Naive thymus-derived CD4-positive, alpha-beta T cell (primary cell): ENCODE measurements at regions not wholly inside any gene's neighbourhood (a gene's known extent, or its start where the extent isn't known, plus 50 kb on each side); places are given as distances from the start of the nearest gene placed in this dataset.

Source experiments
- ATAC-seq: fragments of 150-1000 bp; cut with Tn5 transposase; 2 replicates; pipeline ENCODE4 v1.10.0; 2021; ENCODE audit warnings: mild to moderate bottlenecking, moderate library complexity
- CTCF ChIA-PET: fragments of 350-600 bp; sonication (Branson Sonifier 250); formaldehyde crosslinking; loops from one replicate; lab custom pipeline; 2021; ENCODE audit warnings: antibody characterized with exemption; lab: Charles Lee
- POLR2A ChIA-PET: fragments of 350-600 bp; sonication (Branson Sonifier 250); formaldehyde crosslinking; loops from one replicate; lab custom pipeline; 2021; ENCODE audit warnings: antibody characterized with exemption, inconsistent platforms; lab: Charles Lee
- DNase-seq, 9 donors: peaks; one replicate each; pipeline versions ENCODE4 v3.0.0 to v3.0.0-alpha.2; 2020 to 2022; ENCODE audit warnings: mixed read lengths in 1 of 9
- H3K27ac ChIP-seq: one replicate; pipeline ENCODE4 v1.7.0; 2013; ENCODE audit warnings: mild to moderate bottlenecking, low read depth, low read length, moderate library complexity
- H3K27me3 ChIP-seq, 2 donors: one replicate each; pipeline ENCODE4 v1.7.0; 2013; ENCODE audit warnings: low read length in 2 of 2, mild to moderate bottlenecking in 2 of 2, moderate library complexity in 2 of 2; ENCODE audit not compliant: control insufficient read depth in 2 of 2, insufficient read depth in 2 of 2
- H3K36me3 ChIP-seq, 3 experiments: 1 replicate in 2 of 3; 2 replicates in 1 of 3; pipeline ENCODE4 v1.7.0; 2013; ENCODE audit warnings: low read length in 3 of 3, mild to moderate bottlenecking in 3 of 3, moderate library complexity in 1 of 3; ENCODE audit not compliant: insufficient read depth in 3 of 3, control insufficient read depth in 2 of 3
- H3K4me1 ChIP-seq, 2 donors: one replicate each; pipeline ENCODE4 v1.7.0; 2013; ENCODE audit warnings: low read length in 2 of 2, mild to moderate bottlenecking in 2 of 2, moderate library complexity in 1 of 2; ENCODE audit not compliant: control insufficient read depth in 2 of 2, insufficient read depth in 2 of 2
- H3K4me3 ChIP-seq: 2 replicates; pipeline ENCODE4 v1.7.0; 2013; ENCODE audit warnings: mild to moderate bottlenecking, low read length
- H3K9me3 ChIP-seq, 3 experiments: 1 replicate in 2 of 3; 2 replicates in 1 of 3; pipeline ENCODE4 v1.7.0; 2013; ENCODE audit warnings: low read length in 3 of 3; ENCODE audit not compliant: control insufficient read depth in 2 of 3
- H3K27ac Mint-ChIP-seq, 9 donors: one replicate each; pipeline ENCODE4 v1.8.0; 2020 to 2022; ENCODE audit warnings: mixed read lengths in 9 of 9, mild to moderate bottlenecking in 8 of 9, moderate library complexity in 5 of 9, inconsistent platforms in 2 of 9
- H3K27me3 Mint-ChIP-seq, 5 donors: one replicate each; pipeline ENCODE4 v1.8.0; 2021 to 2022; ENCODE audit warnings: mixed read lengths in 5 of 5, mild to moderate bottlenecking in 1 of 5
- H3K36me3 Mint-ChIP-seq, 5 donors: one replicate each; pipeline ENCODE4 v1.8.0; 2020 to 2022; ENCODE audit warnings: mixed read lengths in 5 of 5, mild to moderate bottlenecking in 3 of 5, inconsistent platforms in 1 of 5
- H3K4me1 Mint-ChIP-seq, 7 donors: one replicate each; pipeline ENCODE4 v1.8.0; 2020 to 2022; ENCODE audit warnings: mixed read lengths in 7 of 7, mild to moderate bottlenecking in 3 of 7, inconsistent platforms in 1 of 7
- H3K4me3 Mint-ChIP-seq, 10 donors: one replicate each; pipeline ENCODE4 v1.8.0; 2020 to 2022; ENCODE audit warnings: mild to moderate bottlenecking in 10 of 10, mixed read lengths in 10 of 10, moderate library complexity in 6 of 10, inconsistent platforms in 2 of 10
- H3K9me3 Mint-ChIP-seq, 11 donors: one replicate each; pipeline ENCODE4 v1.8.0; 2020 to 2022; ENCODE audit warnings: mixed read lengths in 11 of 11, mild to moderate bottlenecking in 4 of 11, inconsistent platforms in 1 of 11, moderate library complexity in 1 of 11
- intact Hi-C, 2 donors: fragments of 100-400 bp; cut with micrococcal nuclease; formaldehyde crosslinking; loops; one replicate each; pipeline ENCODE4 v1.15.1; 2023

DNA sequence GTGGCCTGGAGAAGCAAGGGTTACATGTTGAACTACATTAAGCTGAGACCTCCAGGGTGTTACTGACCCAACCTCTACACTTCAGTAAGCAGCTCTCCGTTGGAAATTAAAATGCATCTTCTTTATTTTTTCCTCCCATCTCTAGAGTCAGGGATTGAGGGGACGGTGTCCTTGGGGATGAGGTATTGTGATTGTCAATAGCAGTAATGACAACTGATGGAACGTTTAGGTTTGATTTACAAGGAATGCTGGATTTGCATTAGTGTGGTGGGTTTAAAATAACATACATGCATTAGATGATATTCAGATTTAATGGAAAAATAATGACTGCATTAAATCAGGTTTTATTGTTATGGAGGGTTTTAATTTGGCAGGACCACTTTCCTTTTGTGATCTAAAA, 82.9 kb upstream of the NTRK2 start:
- Histone ChIP-seq H3K27ac (no peak overlapping the region), H3K4me1 (no peaks in the 10 kb centered on the region), H3K36me3 (no peaks in the 10 kb centered on the region), H3K27me3 (no peaks in the 10 kb centered on the region), H3K9me3 (no peaks in the 10 kb centered on the region), H3K4me3 (no peak overlapping the region)
- no peaks in the 10 kb centered on the region for H3K36me3 Mint-ChIP-seq
- no peak for DNase-seq
- CTCF ChIA-PET, result no interaction called here
- intact Hi-C loops, result no loop called here
- H3K4me1 Mint-ChIP-seq, result peaks cover 0 to 2% (median 0%) of the 10 kb centered on the region in 7 donors
- ATAC-seq, result no peak
- POLR2A ChIA-PET, result no interaction called here
- H3K9me3 Mint-ChIP-seq, result peaks cover 0 to 8% (median 0%) of the 10 kb centered on the region in 11 donors
- H3K27ac Mint-ChIP-seq, result no peak overlapping the region
- H3K27me3 Mint-ChIP-seq, result peaks cover 0 to 17% (median 5%) of the 10 kb centered on the region in 5 donors
- no peak overlapping the region for H3K4me3 Mint-ChIP-seq

DNA sequence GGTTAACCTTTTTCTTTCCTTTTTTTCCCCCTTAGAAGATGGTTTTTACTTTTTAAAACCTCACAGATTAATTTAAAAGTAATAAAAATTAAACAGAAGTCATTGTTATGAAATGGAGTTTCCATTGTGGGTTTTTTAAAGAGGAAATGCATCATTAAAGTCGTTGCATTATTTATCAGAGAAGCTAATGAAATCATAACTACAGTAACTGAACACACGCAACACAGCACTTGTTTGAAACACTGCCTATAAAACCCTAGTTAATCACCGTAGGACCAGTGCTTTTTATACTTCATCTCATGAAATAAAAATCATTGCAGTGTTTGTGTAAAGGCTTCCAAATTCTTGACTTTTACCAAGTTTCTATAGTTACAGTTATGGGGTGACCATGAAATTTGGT, 82.4 kb upstream of the NTRK2 start:
- Histone ChIP-seq H3K4me1 (no peaks in the 10 kb centered on the region), H3K27me3 (no peaks in the 10 kb centered on the region), H3K27ac (no peak overlapping the region), H3K4me3 (no peak overlapping the region), H3K36me3 (no peaks in the 10 kb centered on the region), H3K9me3 (no peaks in the 10 kb centered on the region)
- Mint-ChIP-seq H3K4me3 (no peak overlapping the region), H3K27me3 (peaks cover 0 to 17% (median 5%) of the 10 kb centered on the region in 5 donors), H3K36me3 (no peaks in the 10 kb centered on the region), H3K4me1 (peaks cover 0 to 2% (median 0%) of the 10 kb centered on the region in 7 donors), H3K27ac (no peak overlapping the region), H3K9me3 (peaks cover 0 to 8% (median 0%) of the 10 kb centered on the region in 11 donors)
- DNase-seq, result no peak
- ChIA-PET POLR2A (no interaction called here), CTCF (no interaction called here)
- ATAC-seq, result no peak
- intact Hi-C loops, result no loop called here

DNA sequence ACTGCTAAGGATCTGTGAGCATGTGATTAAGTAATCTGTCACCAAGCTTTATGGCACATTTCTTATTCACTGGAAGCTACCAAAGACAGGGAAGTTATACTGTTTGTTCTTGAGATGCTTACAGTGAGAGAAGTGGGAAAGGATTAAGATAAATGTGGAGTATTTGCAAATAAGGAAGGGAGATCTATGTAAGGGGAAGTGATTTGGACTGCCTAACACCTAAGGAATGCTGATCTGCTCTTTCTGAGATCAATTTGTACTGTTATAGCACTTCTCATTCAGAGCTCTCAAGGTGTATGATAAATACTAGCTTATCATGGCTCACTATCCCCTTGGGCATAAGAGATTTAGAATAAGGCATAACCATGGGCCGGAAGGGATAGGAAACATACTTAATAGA, 80.0 kb upstream of the NTRK2 start:
- Mint-ChIP-seq H3K4me1 (no peaks in the 10 kb centered on the region), H3K4me3 (no peak overlapping the region), H3K27me3 (peaks cover 0 to 17% (median 5%) of the 10 kb centered on the region in 5 donors), H3K27ac (no peak overlapping the region), H3K9me3 (peaks cover 0 to 7% (median 1%) of the 10 kb centered on the region in 11 donors), H3K36me3 (no peaks in the 10 kb centered on the region)
- DNase-seq (no peak), ATAC-seq (no peak)
- H3K9me3 ChIP-seq, result no peaks in the 10 kb centered on the region
- no peak overlapping the region for H3K27ac ChIP-seq
- H3K4me3 ChIP-seq, result no peak overlapping the region
- H3K36me3 ChIP-seq, result no peaks in the 10 kb centered on the region
- CTCF ChIA-PET, result no interaction called here
- POLR2A ChIA-PET, result no interaction called here
- H3K4me1 ChIP-seq, result no peaks in the 10 kb centered on the region
- intact Hi-C loops, result no loop called here
- H3K27me3 ChIP-seq, result no peaks in the 10 kb centered on the region

DNA sequence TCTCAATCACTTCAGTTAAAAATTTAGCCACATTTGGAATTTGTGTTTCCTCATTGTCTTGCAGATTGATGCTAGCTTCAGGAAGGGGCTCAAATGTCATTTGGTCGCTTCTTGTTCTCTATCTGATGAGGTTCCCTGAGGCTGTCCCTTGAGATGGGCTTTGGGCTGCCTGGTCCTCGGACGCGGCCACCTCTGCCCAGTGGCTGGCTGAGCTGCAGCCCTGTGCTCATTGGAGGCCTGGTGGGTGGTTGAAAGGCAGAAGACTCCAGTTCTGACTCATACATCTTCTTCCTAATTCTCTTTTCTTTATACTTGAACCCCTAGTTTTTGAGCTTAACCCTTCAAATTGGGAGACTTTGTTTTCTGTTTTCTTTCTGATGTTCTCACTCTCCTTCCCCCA, 78.8 kb upstream of the NTRK2 start:
- Histone ChIP-seq H3K4me3 (no peak overlapping the region), H3K27ac (no peak overlapping the region), H3K27me3 (no peaks in the 10 kb centered on the region), H3K9me3 (no peaks in the 10 kb centered on the region), H3K36me3 (no peaks in the 10 kb centered on the region), H3K4me1 (no peaks in the 10 kb centered on the region)
- Mint-ChIP-seq H3K4me3 (no peak overlapping the region), H3K36me3 (no peaks in the 10 kb centered on the region), H3K4me1 (no peaks in the 10 kb centered on the region), H3K27ac (no peak overlapping the region), H3K9me3 (peaks cover 0 to 8% (median 1%) of the 10 kb centered on the region in 11 donors), H3K27me3 (peaks cover 0 to 13% (median 5%) of the 10 kb centered on the region in 5 donors)
- CTCF ChIA-PET, result no interaction called here
- ATAC-seq, result no peak
- DNase-seq, result no peak
- intact Hi-C loops, result no loop called here
- POLR2A ChIA-PET, result no interaction called here

DNA sequence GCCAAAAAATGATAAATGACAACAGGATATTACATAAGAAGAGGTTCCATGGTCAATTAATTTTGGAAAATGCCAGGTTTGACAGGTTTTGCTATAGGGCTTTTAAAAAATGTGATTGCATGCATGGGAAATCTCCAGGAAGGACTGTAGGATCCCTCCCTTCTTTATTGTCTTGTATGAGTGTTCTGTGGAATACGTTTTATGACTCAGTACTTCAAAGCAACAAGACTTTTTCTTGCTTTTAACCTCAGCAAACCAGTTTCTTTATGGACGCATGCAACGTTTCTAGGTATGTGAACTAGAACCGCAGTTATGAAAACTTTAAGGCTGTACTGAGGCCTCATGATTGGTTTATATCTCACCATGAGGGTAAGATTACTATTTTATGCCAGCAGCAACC, 76.6 kb upstream of the NTRK2 start:
- Mint-ChIP-seq H3K36me3 (no peaks in the 10 kb centered on the region), H3K4me1 (peaks cover 0 to 8% (median 0%) of the 10 kb centered on the region in 7 donors), H3K27me3 (peaks cover 0 to 10% (median 5%) of the 10 kb centered on the region in 5 donors), H3K4me3 (no peak overlapping the region), H3K27ac (no peak overlapping the region), H3K9me3 (peaks cover 0 to 12% (median 4%) of the 10 kb centered on the region in 11 donors)
- DNase-seq (no peak), ATAC-seq (no peak)
- Histone ChIP-seq H3K27me3 (no peaks in the 10 kb centered on the region), H3K9me3 (no peaks in the 10 kb centered on the region), H3K36me3 (no peaks in the 10 kb centered on the region), H3K4me3 (no peak overlapping the region), H3K4me1 (no peaks in the 10 kb centered on the region), H3K27ac (no peak overlapping the region)
- ChIA-PET POLR2A (no interaction called here), CTCF (no interaction called here)
- intact Hi-C loops, result no loop called here

DNA sequence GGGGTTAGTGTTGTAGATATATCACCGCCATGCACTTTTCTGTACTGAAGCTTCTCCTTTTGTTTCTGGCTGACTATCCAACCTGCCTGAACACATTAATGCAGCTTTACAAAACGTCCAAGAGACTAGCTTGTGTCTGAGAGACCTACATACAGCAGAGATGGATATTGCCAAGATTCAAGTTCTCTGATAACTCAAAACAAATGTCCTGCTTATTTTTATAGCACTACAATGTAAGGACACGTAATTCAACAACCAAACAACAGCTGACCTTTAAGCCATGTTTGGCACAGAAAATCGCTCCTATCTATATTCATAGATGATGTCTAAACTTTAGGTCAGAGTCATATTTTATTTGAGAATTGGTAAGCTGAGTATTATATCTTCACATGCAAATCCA, 76.2 kb upstream of the NTRK2 start:
- Histone ChIP-seq H3K9me3 (no peaks in the 10 kb centered on the region), H3K27me3 (no peaks in the 10 kb centered on the region), H3K36me3 (no peaks in the 10 kb centered on the region), H3K4me3 (no peak overlapping the region), H3K4me1 (no peaks in the 10 kb centered on the region), H3K27ac (no peak overlapping the region)
- H3K9me3 Mint-ChIP-seq, result peaks cover 0 to 13% (median 4%) of the 10 kb centered on the region in 11 donors
- intact Hi-C loops, result no loop called here
- ChIA-PET CTCF (no interaction called here), POLR2A (no interaction called here)
- H3K27me3 Mint-ChIP-seq, result peaks cover 0 to 10% (median 5%) of the 10 kb centered on the region in 5 donors
- no peak overlapping the region for H3K27ac Mint-ChIP-seq
- H3K36me3 Mint-ChIP-seq, result no peaks in the 10 kb centered on the region
- peaks cover 0 to 8% (median 0%) of the 10 kb centered on the region in 7 donors for H3K4me1 Mint-ChIP-seq
- no peak for ATAC-seq
- DNase-seq, result no peak
- no peak overlapping the region for H3K4me3 Mint-ChIP-seq

DNA sequence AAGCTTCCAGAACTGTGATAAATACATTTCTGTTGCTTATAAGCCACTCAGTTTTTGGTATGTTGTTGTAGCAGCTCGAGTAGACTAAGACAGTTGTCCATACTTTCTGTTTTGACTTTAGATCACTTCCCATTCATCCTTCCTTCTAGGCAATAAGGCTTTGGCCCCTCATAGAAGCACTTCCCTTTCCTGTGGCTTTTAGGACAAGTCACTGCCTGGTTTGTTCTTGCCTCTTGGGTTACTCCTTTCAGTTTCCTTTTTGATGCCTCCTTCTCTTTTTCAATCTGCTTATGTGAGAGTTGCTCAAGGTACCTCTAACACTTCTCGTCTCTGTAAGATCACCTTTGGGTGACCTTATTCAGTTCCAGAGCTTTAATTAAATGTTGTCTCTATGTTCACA, 72.4 kb upstream of the NTRK2 start:
- no peaks in the 10 kb centered on the region for H3K27me3 ChIP-seq
- no peak overlapping the region for H3K27ac ChIP-seq
- peaks cover 0 to 8% (median 0%) of the 10 kb centered on the region in 7 donors for H3K4me1 Mint-ChIP-seq
- no peaks in the 10 kb centered on the region for H3K36me3 Mint-ChIP-seq
- peaks cover 0 to 5% (median 0%) of the 10 kb centered on the region in 5 donors for H3K27me3 Mint-ChIP-seq
- no peaks in the 10 kb centered on the region for H3K4me1 ChIP-seq
- H3K9me3 Mint-ChIP-seq, result peaks cover 0 to 17% (median 6%) of the 10 kb centered on the region in 11 donors
- POLR2A ChIA-PET, result no interaction called here
- CTCF ChIA-PET, result no interaction called here
- peak overlapping the region in 1 of 10 donors; percentile 28 for H3K4me3 Mint-ChIP-seq
- intact Hi-C loops, result no loop called here
- DNase-seq (no peak), ATAC-seq (peak; percentile 38)
- H3K9me3 ChIP-seq, result no peaks in the 10 kb centered on the region
- no peak overlapping the region for H3K4me3 ChIP-seq
- no peaks in the 10 kb centered on the region for H3K36me3 ChIP-seq
- no peak overlapping the region for H3K27ac Mint-ChIP-seq
